ENCODE measurements at regions not wholly inside any gene's neighbourhood (a gene's known extent, or its start where the extent isn't known, plus 50 kb on each side); places are given as distances from the start of the nearest gene placed in this dataset.
"Not testable (repeated sequence)": the region's sequence is repeated elsewhere in the genome, so short reads cannot be mapped to it uniquely, and the experiment has no call there.

DNA sequence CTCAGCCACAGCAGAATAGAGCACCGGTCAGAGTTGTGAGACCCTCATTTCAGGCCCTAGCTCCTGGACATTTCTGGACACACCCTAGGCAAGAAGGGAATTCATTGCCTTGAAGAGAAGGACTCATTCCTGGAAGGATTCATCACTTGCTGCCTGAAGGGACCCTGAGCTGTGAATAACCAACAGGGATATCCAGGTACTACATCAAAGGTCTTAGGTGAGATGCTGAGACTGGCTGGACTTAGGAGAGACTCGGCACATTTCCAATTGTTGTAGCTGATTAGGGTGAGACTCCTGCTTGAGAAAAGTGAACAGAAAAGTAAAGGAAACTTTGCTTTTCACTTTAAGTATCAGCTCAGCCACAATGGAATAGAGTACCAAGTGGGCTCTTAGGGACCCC lies 208.1 kb upstream of the CDKN2B start:
- H3K4me1 Mint-ChIP-seq (ENCODE audit: unreplicated experiment), result no peaks in the 10 kb centered on the region
- H3K9me3 Mint-ChIP-seq (ENCODE audit: unreplicated experiment), result no peaks in the 10 kb centered on the region
- no peaks in the 10 kb centered on the region for H3K27me3 Mint-ChIP-seq (ENCODE audit: unreplicated experiment)
- no peaks in the 10 kb centered on the region for H3K36me3 Mint-ChIP-seq (ENCODE audit: low read depth, unreplicated experiment)
- TF ChIP-seq, protein P1, sequence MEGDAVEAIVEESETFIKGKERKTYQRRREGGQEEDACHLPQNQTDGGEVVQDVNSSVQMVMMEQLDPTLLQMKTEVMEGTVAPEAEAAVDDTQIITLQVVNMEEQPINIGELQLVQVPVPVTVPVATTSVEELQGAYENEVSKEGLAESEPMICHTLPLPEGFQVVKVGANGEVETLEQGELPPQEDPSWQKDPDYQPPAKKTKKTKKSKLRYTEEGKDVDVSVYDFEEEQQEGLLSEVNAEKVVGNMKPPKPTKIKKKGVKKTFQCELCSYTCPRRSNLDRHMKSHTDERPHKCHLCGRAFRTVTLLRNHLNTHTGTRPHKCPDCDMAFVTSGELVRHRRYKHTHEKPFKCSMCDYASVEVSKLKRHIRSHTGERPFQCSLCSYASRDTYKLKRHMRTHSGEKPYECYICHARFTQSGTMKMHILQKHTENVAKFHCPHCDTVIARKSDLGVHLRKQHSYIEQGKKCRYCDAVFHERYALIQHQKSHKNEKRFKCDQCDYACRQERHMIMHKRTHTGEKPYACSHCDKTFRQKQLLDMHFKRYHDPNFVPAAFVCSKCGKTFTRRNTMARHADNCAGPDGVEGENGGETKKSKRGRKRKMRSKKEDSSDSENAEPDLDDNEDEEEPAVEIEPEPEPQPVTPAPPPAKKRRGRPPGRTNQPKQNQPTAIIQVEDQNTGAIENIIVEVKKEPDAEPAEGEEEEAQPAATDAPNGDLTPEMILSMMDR (IDR thresholded peaks at IDR 0.05; ENCODE audit: unreplicated experiment), result no peak
- H3K4me3 Mint-ChIP-seq (ENCODE audit: unreplicated experiment), result no peak overlapping the region
- no peak for DNase-seq (ENCODE audit: low spot score)
- H3K27ac Mint-ChIP-seq (ENCODE audit: unreplicated experiment), result no peak overlapping the region

DNA sequence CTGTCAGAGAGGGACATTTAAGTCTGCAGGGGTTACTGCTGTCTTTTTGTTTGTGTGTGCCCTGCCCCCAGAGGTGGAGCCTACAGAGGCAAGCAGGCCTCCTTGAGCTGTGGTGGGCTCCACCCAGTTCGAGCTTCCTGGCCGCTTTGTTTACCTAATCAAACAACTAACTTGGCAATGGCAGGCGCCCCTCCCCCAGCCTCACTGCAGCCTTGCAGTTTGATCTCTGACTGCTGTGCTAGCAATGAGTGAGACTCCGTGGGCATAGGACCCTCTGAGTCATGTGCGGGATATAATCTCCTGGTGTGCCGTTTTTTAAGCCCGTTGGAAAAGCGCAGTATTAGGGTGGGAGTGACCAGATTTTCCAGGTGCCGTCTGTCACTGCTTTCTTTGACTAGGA lies 216.8 kb upstream of the CDKN2B start:
- H3K4me1 Mint-ChIP-seq (ENCODE audit: unreplicated experiment); H3K4me3 Mint-ChIP-seq (ENCODE audit: unreplicated experiment); H3K27me3 Mint-ChIP-seq (ENCODE audit: unreplicated experiment); DNase-seq (ENCODE audit: low spot score); H3K27ac Mint-ChIP-seq (ENCODE audit: unreplicated experiment); H3K36me3 Mint-ChIP-seq (ENCODE audit: low read depth, unreplicated experiment); H3K9me3 Mint-ChIP-seq (ENCODE audit: unreplicated experiment): not testable (repeated sequence)

DNA sequence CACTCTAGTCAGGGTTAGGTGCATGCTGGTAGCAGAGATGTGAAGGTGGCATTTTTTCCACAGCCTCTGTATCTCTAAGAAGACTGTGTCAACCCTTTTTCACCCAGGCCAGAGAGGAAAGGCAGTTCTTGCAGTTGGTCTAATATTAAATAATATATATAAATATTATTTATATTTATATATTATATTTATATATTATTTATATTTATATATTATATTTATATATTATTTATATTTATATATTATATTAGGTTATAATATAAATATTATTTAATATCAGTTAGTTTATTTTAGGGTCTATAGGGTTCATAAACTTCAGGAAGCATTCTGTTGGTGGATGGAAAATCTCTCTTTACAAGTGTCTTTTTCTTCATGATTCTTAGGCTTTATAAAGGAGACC lies 218.6 kb upstream of the DMRTA1 start:
- Mint-ChIP-seq H3K27me3 (ENCODE audit: unreplicated experiment) (peaks cover 2% of the 10 kb centered on the region), H3K4me3 (ENCODE audit: unreplicated experiment) (no peak overlapping the region), H3K27ac (ENCODE audit: unreplicated experiment) (no peak overlapping the region), H3K4me1 (ENCODE audit: unreplicated experiment) (no peaks in the 10 kb centered on the region), H3K9me3 (ENCODE audit: unreplicated experiment) (peaks cover 4% of the 10 kb centered on the region), H3K36me3 (ENCODE audit: low read depth, unreplicated experiment) (peaks cover 3% of the 10 kb centered on the region)
- TF ChIP-seq, protein P1 (IDR thresholded peaks at IDR 0.05; ENCODE audit: unreplicated experiment), result no peak
- no peak for DNase-seq (ENCODE audit: low spot score)

DNA sequence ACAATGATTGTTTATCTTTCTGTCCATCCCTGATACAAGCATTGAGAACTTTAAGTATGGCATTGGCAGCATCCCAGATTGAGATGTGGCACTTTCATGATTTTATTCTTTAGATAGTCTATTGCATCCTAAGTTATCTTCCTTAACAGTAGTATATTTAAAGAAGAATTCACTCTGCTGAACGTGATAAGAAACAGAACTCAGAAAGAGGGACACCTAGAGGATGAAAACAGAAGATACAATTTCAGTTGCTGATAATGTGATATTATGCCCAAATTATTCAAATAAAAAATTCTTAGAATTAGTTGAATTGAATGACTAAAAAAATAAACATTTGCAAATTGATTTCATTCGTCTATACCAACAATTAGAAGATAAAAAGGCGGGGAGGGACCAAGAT lies 218.1 kb upstream of the DMRTA1 start:
- no peaks in the 10 kb centered on the region for H3K4me1 Mint-ChIP-seq (ENCODE audit: unreplicated experiment)
- TF ChIP-seq, protein P1 (IDR thresholded peaks at IDR 0.05; ENCODE audit: unreplicated experiment), result no peak
- no peak for DNase-seq (ENCODE audit: low spot score)
- H3K9me3 Mint-ChIP-seq (ENCODE audit: unreplicated experiment), result peaks cover 4% of the 10 kb centered on the region
- H3K27me3 Mint-ChIP-seq (ENCODE audit: unreplicated experiment), result peaks cover 2% of the 10 kb centered on the region
- H3K4me3 Mint-ChIP-seq (ENCODE audit: unreplicated experiment), result no peak overlapping the region
- H3K36me3 Mint-ChIP-seq (ENCODE audit: low read depth, unreplicated experiment), result peaks cover 3% of the 10 kb centered on the region
- no peak overlapping the region for H3K27ac Mint-ChIP-seq (ENCODE audit: unreplicated experiment)

DNA sequence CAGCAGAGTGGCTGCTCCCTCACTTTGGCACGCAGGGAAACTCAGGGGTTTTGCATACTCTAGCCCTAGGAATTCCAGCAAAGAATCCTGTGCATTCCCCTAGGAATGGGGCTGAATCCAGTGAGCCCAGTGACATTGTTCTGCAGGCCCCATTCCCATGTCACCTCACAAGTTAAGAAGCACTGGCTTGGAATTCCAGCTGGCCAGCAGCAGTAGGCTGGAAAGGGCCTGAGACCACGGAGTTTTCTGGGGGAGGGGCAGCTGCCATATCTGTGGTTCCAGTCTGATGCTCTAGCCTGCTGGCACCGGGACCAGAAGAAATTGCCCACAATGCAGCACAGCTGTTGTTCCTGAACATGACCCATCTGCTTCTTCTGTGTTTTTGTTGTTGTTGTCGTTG lies 217.6 kb upstream of the DMRTA1 start:
- DNase-seq (ENCODE audit: low spot score), result no peak
- H3K4me3 Mint-ChIP-seq (ENCODE audit: unreplicated experiment), result no peak overlapping the region
- peaks cover 4% of the 10 kb centered on the region for H3K9me3 Mint-ChIP-seq (ENCODE audit: unreplicated experiment)
- TF ChIP-seq, protein P1 (IDR thresholded peaks at IDR 0.05; ENCODE audit: unreplicated experiment), result no peak
- H3K27me3 Mint-ChIP-seq (ENCODE audit: unreplicated experiment), result peaks cover 2% of the 10 kb centered on the region
- no peak overlapping the region for H3K27ac Mint-ChIP-seq (ENCODE audit: unreplicated experiment)
- peaks cover 3% of the 10 kb centered on the region for H3K36me3 Mint-ChIP-seq (ENCODE audit: low read depth, unreplicated experiment)
- no peaks in the 10 kb centered on the region for H3K4me1 Mint-ChIP-seq (ENCODE audit: unreplicated experiment)

DNA sequence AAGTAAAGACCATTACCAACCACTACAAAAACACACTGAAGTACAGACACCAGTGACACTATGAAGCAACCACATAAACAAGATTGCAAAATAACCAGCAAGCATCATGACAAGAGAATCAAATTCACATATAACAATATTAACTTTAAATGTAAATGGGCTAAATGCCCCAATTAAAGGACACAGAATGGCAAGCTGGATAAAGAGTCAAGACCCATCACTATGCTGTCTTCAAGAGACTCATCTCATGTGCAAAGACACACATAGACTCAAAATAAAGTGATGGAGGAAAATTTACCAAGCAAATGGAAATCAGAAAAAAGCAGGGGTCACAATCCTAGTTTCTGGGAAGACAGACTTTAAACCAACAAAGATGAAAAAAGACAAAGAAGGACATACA lies 215.3 kb upstream of the DMRTA1 start:
- not testable (repeated sequence) for H3K27me3 Mint-ChIP-seq (ENCODE audit: unreplicated experiment); H3K4me1 Mint-ChIP-seq (ENCODE audit: unreplicated experiment); H3K9me3 Mint-ChIP-seq (ENCODE audit: unreplicated experiment); H3K27ac Mint-ChIP-seq (ENCODE audit: unreplicated experiment); H3K4me3 Mint-ChIP-seq (ENCODE audit: unreplicated experiment); H3K36me3 Mint-ChIP-seq (ENCODE audit: low read depth, unreplicated experiment); DNase-seq (ENCODE audit: low spot score)

Data from endothelial cell (in vitro differentiated cells).